Ishikawa (cell line): ENCODE measurements at regions not wholly inside any gene's neighbourhood (a gene's known extent, or its start where the extent isn't known, plus 50 kb on each side); places are given as distances from the start of the nearest gene placed in this dataset.

Experiments used
- CEBPB ChIP-seq: IDR thresholded peaks from 2 replicates; pipeline ENCODE4 v1.6.1; 2012
- CREB1 ChIP-seq: IDR thresholded peaks from 2 replicates; pipeline ENCODE4 v1.6.1; 2012; ENCODE audit warnings: low read depth
- EGR1 ChIP-seq: IDR thresholded peaks from 2 replicates; pipeline ENCODE4 v1.6.1; 2012
- EP300 ChIP-seq: IDR thresholded peaks from 2 replicates; pipeline ENCODE4 v1.6.1; 2012; ENCODE audit warnings: borderline replicate concordance
- FOXM1 ChIP-seq: IDR thresholded peaks from 2 replicates; pipeline ENCODE4 v1.6.1; 2012; ENCODE audit warnings: low read depth, borderline replicate concordance
- MAX ChIP-seq: IDR thresholded peaks from 2 replicates; pipeline ENCODE4 v1.6.1; 2012
- NFIC ChIP-seq: IDR thresholded peaks from 2 replicates; pipeline ENCODE4 v1.6.1; 2012
- RAD21 ChIP-seq: IDR thresholded peaks from 2 replicates; pipeline ENCODE4 v1.6.1; 2012; ENCODE audit warnings: low read depth
- REST ChIP-seq: IDR thresholded peaks from 2 replicates; pipeline ENCODE4 v1.6.1; 2012; ENCODE audit warnings: low read depth, mild to moderate bottlenecking
- TAF1 ChIP-seq: IDR thresholded peaks from 2 replicates; pipeline ENCODE4 v1.6.1; 2012; ENCODE audit warnings: low read depth, mild to moderate bottlenecking
- TCF12 ChIP-seq: IDR thresholded peaks from 2 replicates; pipeline ENCODE4 v1.6.1; 2012; ENCODE audit warnings: low read depth
- TEAD4 ChIP-seq: IDR thresholded peaks from 2 replicates; pipeline ENCODE4 v1.6.1; 2012
- USF1 ChIP-seq: IDR thresholded peaks from 2 replicates; pipeline ENCODE4 v1.6.1; 2012
- YY1 ChIP-seq: IDR thresholded peaks from 2 replicates; pipeline ENCODE4 v1.6.1; 2012; ENCODE audit warnings: low read depth
- ZBTB7A ChIP-seq: IDR thresholded peaks from 2 replicates; pipeline ENCODE4 v1.6.1; 2012; ENCODE audit warnings: low read depth

- TF ChIP-seq YY1 (no peak), EP300 (no peak), EGR1 (no peak), RAD21 (no peak), CEBPB (no peak), TEAD4 (no peak), TCF12 (no peak), MAX (no peak), USF1 (no peak), ZBTB7A (no peak), REST (no peak), NFIC (no peak), CREB1 (no peak)
Measured at GRCh38 chr1:166330096-166330495, 163.3 kb upstream of the FAM78B start.

GRCh38 chr1:166338105-166338504 lies 171.3 kb upstream of the FAM78B start:
- TF ChIP-seq FOXM1, result no peak
- no peak for TF ChIP-seq TCF12
- TF ChIP-seq CREB1, result no peak
- TF ChIP-seq EP300, result no peak

GRCh38 chr1:166340709-166341108 lies 173.9 kb upstream of the FAM78B start:
- TF ChIP-seq CEBPB (no peak), REST (no peak), USF1 (no peak), EGR1 (no peak), ZBTB7A (no peak), YY1 (no peak), NFIC (no peak), TCF12 (no peak), MAX (no peak), CREB1 (no peak), TEAD4 (no peak), FOXM1 (no peak), TAF1 (no peak), RAD21 (no peak), EP300 (no peak)

- TF ChIP-seq TAF1, result no peak
- no peak for TF ChIP-seq EP300
- no peak for TF ChIP-seq MAX
- no peak for TF ChIP-seq YY1
- no peak for TF ChIP-seq TEAD4
- TF ChIP-seq USF1, result no peak
- TF ChIP-seq TCF12, result no peak
- TF ChIP-seq NFIC, result no peak
- no peak for TF ChIP-seq EGR1
- TF ChIP-seq REST, result no peak
- TF ChIP-seq CEBPB, result no peak
- TF ChIP-seq ZBTB7A, result no peak
- TF ChIP-seq FOXM1, result no peak
- TF ChIP-seq CREB1, result no peak
- no peak for TF ChIP-seq RAD21
Measured at GRCh38 chr1:166343276-166343675, 176.5 kb upstream of the FAM78B start.
